Stimulated activated memory B cell treated with anti-CD40 and anti-IgM and Interleukin-4, amounts not matched to agents 10 μg/mL and 1 μg/mL and 100 μg/mL, for 72 hours (primary cell): ENCODE measurements at regions not wholly inside any gene's neighbourhood (a gene's known extent, or its start where the extent isn't known, plus 50 kb on each side); places are given as distances from the start of the nearest gene placed in this dataset.

Experiments
- ATAC-seq: fragments of 150-1000 bp; cut with Tn5 transposase; 2 replicates; pipeline ENCODE4 v1.10.0; 2021
- H3K27ac Mint-ChIP-seq: one replicate; pipeline ENCODE4 v1.8.0; 2022; ENCODE audit warnings: mild to moderate bottlenecking, mixed read lengths
- H3K27me3 Mint-ChIP-seq: one replicate; pipeline ENCODE4 v1.8.0; 2022; ENCODE audit warnings: mixed read lengths
- H3K36me3 Mint-ChIP-seq: one replicate; pipeline ENCODE4 v1.8.0; 2022; ENCODE audit warnings: mixed read lengths
- H3K4me1 Mint-ChIP-seq: one replicate; pipeline ENCODE4 v1.8.0; 2022; ENCODE audit warnings: mixed read lengths
- H3K4me3 Mint-ChIP-seq: one replicate; pipeline ENCODE4 v1.8.0; 2022; ENCODE audit warnings: mild to moderate bottlenecking, moderate library complexity, mixed read lengths
- H3K9me3 Mint-ChIP-seq: one replicate; pipeline ENCODE4 v1.8.0; 2022; ENCODE audit warnings: mixed read lengths

GRCh38 chr1:163914785-163915413 is 593.1 kb downstream of the NUF2 start:
- H3K36me3 Mint-ChIP-seq, result no peaks in the 10 kb centered on the region
- ATAC-seq, result no peak
- H3K4me1 Mint-ChIP-seq, result no peaks in the 10 kb centered on the region
- H3K27ac Mint-ChIP-seq, result no peak overlapping the region
- peaks cover 3% of the 10 kb centered on the region for H3K9me3 Mint-ChIP-seq
- H3K4me3 Mint-ChIP-seq, result no peak overlapping the region
- H3K27me3 Mint-ChIP-seq, result no peaks in the 10 kb centered on the region

DNA sequence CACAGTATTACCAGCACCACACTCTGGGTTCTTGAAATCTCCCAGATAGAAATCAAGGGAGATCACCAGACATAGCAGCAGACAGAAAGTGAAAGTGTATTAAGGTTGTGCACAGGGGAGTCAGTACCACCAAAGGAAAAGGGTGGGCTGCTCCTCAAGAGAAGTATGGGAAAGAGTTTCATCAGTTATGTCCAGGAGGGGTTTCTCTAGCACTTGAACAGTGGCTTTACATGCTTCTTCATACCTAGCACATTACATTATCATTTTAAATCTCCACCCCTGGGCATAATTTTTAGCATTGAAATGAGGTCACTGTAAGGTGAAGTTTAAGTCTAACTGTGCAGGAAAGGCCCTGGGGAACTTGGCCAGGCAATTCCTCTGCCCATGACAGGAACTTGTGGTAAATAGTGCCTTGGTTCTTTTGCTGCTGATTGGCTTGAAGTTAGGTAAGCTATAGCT is 601.0 kb downstream of the NUF2 start:
- peak; percentile 16 for ATAC-seq
- Mint-ChIP-seq H3K4me1 (no peaks in the 10 kb centered on the region), H3K27me3 (no peaks in the 10 kb centered on the region), H3K27ac (no peak overlapping the region), H3K9me3 (peaks cover 3% of the 10 kb centered on the region), H3K4me3 (no peak overlapping the region), H3K36me3 (no peaks in the 10 kb centered on the region)

GRCh38 chr1:163924041-163924440 is 602.3 kb downstream of the NUF2 start:
- Mint-ChIP-seq H3K36me3 (no peaks in the 10 kb centered on the region), H3K27ac (no peak overlapping the region), H3K27me3 (no peaks in the 10 kb centered on the region), H3K4me1 (no peaks in the 10 kb centered on the region), H3K4me3 (no peak overlapping the region), H3K9me3 (peaks cover 3% of the 10 kb centered on the region)
- ATAC-seq, result no peak

GRCh38 chr1:163927493-163927892 is 605.7 kb downstream of the NUF2 start:
- no peak overlapping the region for H3K4me3 Mint-ChIP-seq
- H3K27me3 Mint-ChIP-seq, result no peaks in the 10 kb centered on the region
- H3K36me3 Mint-ChIP-seq, result no peaks in the 10 kb centered on the region
- ATAC-seq, result no peak
- H3K9me3 Mint-ChIP-seq, result peaks cover 4% of the 10 kb centered on the region
- no peak overlapping the region for H3K27ac Mint-ChIP-seq
- H3K4me1 Mint-ChIP-seq, result no peaks in the 10 kb centered on the region

GRCh38 chr1:163928069-163928468 is 606.3 kb downstream of the NUF2 start:
- no peak overlapping the region for H3K27ac Mint-ChIP-seq
- H3K27me3 Mint-ChIP-seq, result no peaks in the 10 kb centered on the region
- ATAC-seq, result no peak
- H3K4me1 Mint-ChIP-seq, result no peaks in the 10 kb centered on the region
- no peak overlapping the region for H3K4me3 Mint-ChIP-seq
- H3K9me3 Mint-ChIP-seq, result peaks cover 2% of the 10 kb centered on the region
- no peaks in the 10 kb centered on the region for H3K36me3 Mint-ChIP-seq

- H3K27ac Mint-ChIP-seq, result no peak overlapping the region
- H3K36me3 Mint-ChIP-seq, result no peaks in the 10 kb centered on the region
- no peak overlapping the region for H3K4me3 Mint-ChIP-seq
- H3K4me1 Mint-ChIP-seq, result no peaks in the 10 kb centered on the region
- no peak for ATAC-seq
- H3K9me3 Mint-ChIP-seq, result peaks cover 2% of the 10 kb centered on the region
- no peaks in the 10 kb centered on the region for H3K27me3 Mint-ChIP-seq
Observed at GRCh38 chr1:163928651-163929050, 606.9 kb downstream of the NUF2 start.

- H3K36me3 Mint-ChIP-seq, result no peaks in the 10 kb centered on the region
- no peaks in the 10 kb centered on the region for H3K4me1 Mint-ChIP-seq
- no peak overlapping the region for H3K4me3 Mint-ChIP-seq
- H3K27ac Mint-ChIP-seq, result no peak overlapping the region
- ATAC-seq, result no peak
- no peaks in the 10 kb centered on the region for H3K27me3 Mint-ChIP-seq
- H3K9me3 Mint-ChIP-seq, result peaks cover 2% of the 10 kb centered on the region
Observed at GRCh38 chr1:163932901-163933300, 611.1 kb downstream of the NUF2 start.

DNA sequence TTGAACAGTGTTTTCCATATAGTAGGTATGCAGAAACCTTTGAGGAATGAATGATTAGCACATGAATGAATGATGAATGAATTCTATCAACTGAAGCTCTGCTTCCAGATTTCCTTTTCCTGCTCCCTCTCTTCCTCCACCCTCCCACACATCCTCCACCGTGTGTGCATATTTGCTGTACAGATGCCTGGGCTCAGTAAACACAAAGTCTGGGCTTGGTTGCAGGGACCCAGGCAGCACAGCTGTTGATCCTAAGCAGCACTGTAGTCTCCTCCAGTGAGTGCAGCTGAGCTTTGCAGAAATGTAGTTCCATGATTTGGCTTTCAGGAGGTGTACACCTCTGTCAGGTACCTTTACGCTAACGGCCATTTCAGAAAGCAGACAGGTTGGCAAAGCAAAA is 611.7 kb downstream of the NUF2 start:
- Mint-ChIP-seq H3K9me3 (peaks cover 2% of the 10 kb centered on the region), H3K36me3 (no peaks in the 10 kb centered on the region), H3K27me3 (no peaks in the 10 kb centered on the region), H3K27ac (no peak overlapping the region), H3K4me3 (no peak overlapping the region), H3K4me1 (no peaks in the 10 kb centered on the region)
- no peak for ATAC-seq

DNA sequence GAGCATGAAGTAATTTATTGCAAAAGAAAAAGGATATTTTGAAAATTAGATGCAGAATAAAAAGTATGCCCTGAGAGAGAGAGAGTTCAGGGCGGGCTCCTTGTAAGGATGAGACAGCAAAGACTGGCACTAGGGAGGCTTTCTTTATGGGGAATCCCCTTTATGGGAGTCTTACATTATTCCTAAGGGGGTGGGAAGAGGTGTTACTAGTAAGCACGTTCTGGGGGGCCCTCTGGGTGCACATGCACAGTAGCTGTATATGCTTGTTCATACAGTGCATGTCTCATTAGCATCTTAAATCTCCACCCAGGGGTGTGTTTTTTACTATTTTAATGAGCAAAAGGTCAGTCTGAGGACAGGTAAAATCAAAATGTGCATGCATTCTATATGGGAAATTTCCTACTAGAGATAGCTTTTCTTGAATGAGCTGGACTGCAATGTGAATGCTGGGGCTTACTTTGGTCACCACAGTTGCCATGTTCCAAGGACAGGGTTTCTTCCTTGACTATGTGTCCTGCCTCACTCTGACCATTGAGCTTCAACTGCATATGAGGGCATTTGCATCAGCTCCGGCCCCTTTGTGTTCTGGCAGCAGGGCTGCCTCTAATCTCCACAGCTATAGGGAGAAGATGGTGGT is 614.1 kb downstream of the NUF2 start:
- H3K4me1 Mint-ChIP-seq, result no peaks in the 10 kb centered on the region
- no peaks in the 10 kb centered on the region for H3K27me3 Mint-ChIP-seq
- no peaks in the 10 kb centered on the region for H3K36me3 Mint-ChIP-seq
- ATAC-seq, result no peak
- no peak overlapping the region for H3K4me3 Mint-ChIP-seq
- peaks cover 5% of the 10 kb centered on the region for H3K9me3 Mint-ChIP-seq
- no peak overlapping the region for H3K27ac Mint-ChIP-seq

- ATAC-seq, result no peak
- no peak overlapping the region for H3K4me3 Mint-ChIP-seq
- H3K4me1 Mint-ChIP-seq, result no peaks in the 10 kb centered on the region
- peaks cover 11% of the 10 kb centered on the region for H3K9me3 Mint-ChIP-seq
- no peaks in the 10 kb centered on the region for H3K27me3 Mint-ChIP-seq
- H3K36me3 Mint-ChIP-seq, result no peaks in the 10 kb centered on the region
- H3K27ac Mint-ChIP-seq, result no peak overlapping the region
Observed at GRCh38 chr1:163959622-163960021, 599.4 kb upstream of the PBX1 start.

- Mint-ChIP-seq H3K4me3 (no peak overlapping the region), H3K27me3 (no peaks in the 10 kb centered on the region), H3K4me1 (peaks cover 5% of the 10 kb centered on the region), H3K27ac (no peak overlapping the region), H3K36me3 (no peaks in the 10 kb centered on the region), H3K9me3 (peaks cover 13% of the 10 kb centered on the region)
- ATAC-seq, result no peak
Observed at GRCh38 chr1:163970151-163970550, 588.8 kb upstream of the PBX1 start.

DNA sequence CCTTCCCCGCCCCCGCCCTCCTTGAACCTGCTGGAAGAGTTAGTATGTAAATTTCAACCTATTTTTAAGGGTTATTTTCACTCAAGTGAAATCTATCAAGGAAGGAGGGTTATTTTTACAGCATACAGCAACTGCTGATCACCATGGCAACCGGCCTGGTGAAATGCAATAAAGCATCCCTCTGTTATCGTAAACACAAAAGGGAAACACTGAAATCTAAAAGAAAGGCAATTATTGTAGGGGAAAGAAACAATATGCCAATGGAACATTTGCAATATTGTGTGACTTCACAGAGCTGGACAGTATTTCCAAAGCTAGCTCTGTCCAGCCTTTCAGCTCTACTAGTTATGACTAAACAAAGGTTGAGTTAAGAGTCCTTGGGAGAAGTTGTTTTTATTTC is 588.3 kb upstream of the PBX1 start:
- ATAC-seq, result no peak
- no peaks in the 10 kb centered on the region for H3K27me3 Mint-ChIP-seq
- no peak overlapping the region for H3K4me3 Mint-ChIP-seq
- H3K36me3 Mint-ChIP-seq, result no peaks in the 10 kb centered on the region
- H3K4me1 Mint-ChIP-seq, result peaks cover 3% of the 10 kb centered on the region
- H3K27ac Mint-ChIP-seq, result no peak overlapping the region
- H3K9me3 Mint-ChIP-seq, result peaks cover 12% of the 10 kb centered on the region

DNA sequence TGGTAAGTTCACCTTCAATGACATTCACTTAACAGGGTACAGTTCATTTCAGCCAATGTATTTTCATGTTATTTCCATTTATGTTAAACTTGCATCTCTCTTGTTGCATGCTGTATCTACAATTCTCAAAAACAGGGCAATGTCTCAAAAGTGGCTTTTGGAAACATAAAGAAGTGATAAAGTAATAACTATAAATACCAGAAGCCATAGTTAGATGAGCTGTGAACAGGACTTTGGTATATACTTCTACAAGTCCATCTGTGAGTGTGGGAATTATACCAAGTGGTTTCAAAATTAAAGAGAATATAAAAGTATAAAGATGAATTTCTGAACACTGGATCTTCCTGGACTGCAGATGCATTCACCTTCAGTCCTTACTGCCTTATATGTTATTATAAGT is 585.4 kb upstream of the PBX1 start:
- no peaks in the 10 kb centered on the region for H3K36me3 Mint-ChIP-seq
- H3K27ac Mint-ChIP-seq, result no peak overlapping the region
- ATAC-seq, result no peak
- H3K27me3 Mint-ChIP-seq, result no peaks in the 10 kb centered on the region
- H3K4me1 Mint-ChIP-seq, result no peaks in the 10 kb centered on the region
- H3K4me3 Mint-ChIP-seq, result no peak overlapping the region
- H3K9me3 Mint-ChIP-seq, result peaks cover 18% of the 10 kb centered on the region

DNA sequence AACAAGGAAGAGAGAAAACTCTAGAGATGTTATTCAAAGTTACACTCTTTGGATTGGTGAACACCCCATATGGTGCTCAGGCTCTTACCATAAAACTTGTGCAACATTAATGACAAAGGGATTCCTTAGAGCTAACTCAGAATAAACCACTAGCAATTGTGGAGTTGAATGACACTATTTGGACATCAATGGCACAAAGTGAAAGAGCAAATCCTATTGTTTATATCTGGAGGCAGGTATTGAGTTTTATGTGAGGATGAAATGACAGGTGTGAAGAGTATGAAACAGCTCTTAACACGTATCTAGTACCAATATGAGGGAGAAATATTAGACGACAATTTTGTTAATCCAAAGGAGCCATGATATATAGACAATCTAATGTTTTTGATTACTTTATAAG is 584.9 kb upstream of the PBX1 start:
- no peaks in the 10 kb centered on the region for H3K27me3 Mint-ChIP-seq
- no peaks in the 10 kb centered on the region for H3K4me1 Mint-ChIP-seq
- H3K9me3 Mint-ChIP-seq, result peaks cover 17% of the 10 kb centered on the region
- H3K36me3 Mint-ChIP-seq, result no peaks in the 10 kb centered on the region
- ATAC-seq, result no peak
- H3K27ac Mint-ChIP-seq, result no peak overlapping the region
- no peak overlapping the region for H3K4me3 Mint-ChIP-seq

- H3K9me3 Mint-ChIP-seq, result peaks cover 14% of the 10 kb centered on the region
- H3K4me3 Mint-ChIP-seq, result no peak overlapping the region
- no peaks in the 10 kb centered on the region for H3K36me3 Mint-ChIP-seq
- H3K27ac Mint-ChIP-seq, result no peak overlapping the region
- ATAC-seq, result no peak
- no peaks in the 10 kb centered on the region for H3K4me1 Mint-ChIP-seq
- no peaks in the 10 kb centered on the region for H3K27me3 Mint-ChIP-seq
Observed at GRCh38 chr1:163980394-163980793, 578.6 kb upstream of the PBX1 start.

- Mint-ChIP-seq H3K4me1 (no peaks in the 10 kb centered on the region), H3K27ac (no peak overlapping the region), H3K4me3 (no peak overlapping the region), H3K27me3 (no peaks in the 10 kb centered on the region), H3K9me3 (peaks cover 10% of the 10 kb centered on the region), H3K36me3 (no peaks in the 10 kb centered on the region)
- ATAC-seq, result no peak
Observed at GRCh38 chr1:163981500-163982030, 577.4 kb upstream of the PBX1 start.
